ENCODE measurements at regions not wholly inside any gene's neighbourhood (a gene's known extent, or its start where the extent isn't known, plus 50 kb on each side); places are given as distances from the start of the nearest gene placed in this dataset.

DNA sequence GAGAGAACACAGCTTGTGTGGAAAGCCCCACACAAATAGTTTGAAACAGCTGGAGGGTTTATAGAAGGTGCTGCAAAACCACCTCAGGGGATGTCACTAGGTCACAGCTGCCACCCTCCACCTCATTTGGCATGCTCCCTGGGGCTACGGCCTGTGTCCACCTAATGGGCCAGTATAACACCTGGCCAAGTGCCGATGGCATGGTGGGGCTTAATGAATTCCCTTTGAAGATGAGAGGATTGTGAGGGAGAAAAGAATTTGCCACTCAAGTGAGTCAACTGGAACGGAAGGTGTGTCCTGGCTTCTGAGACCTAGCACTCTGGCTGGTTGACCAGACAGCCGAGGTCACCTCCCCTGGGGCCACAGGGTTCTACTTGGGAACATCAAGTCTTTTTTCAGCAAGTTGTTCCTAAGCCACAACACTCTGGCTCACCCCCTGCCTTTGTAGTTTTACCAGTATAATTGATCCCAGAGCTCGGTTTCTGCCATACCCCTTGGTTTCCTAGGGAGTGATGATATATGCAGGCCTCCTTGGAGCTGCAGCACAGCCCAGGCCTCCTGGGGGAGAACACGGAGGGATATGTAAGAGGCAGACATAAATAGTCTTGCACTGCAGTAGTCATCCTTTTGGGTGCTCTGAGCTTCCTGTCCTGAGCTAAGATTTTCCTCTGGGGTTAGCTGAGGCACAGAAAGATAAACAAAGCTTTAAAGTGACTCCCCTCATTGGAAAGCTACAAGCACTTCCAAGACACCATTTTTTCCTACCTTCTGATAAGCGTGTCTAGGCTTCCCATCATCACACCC lies 178.2 kb upstream of the LPP start:
- no peak overlapping the region for H3K4me3 ChIP-seq
- TF ChIP-seq, protein P1, sequence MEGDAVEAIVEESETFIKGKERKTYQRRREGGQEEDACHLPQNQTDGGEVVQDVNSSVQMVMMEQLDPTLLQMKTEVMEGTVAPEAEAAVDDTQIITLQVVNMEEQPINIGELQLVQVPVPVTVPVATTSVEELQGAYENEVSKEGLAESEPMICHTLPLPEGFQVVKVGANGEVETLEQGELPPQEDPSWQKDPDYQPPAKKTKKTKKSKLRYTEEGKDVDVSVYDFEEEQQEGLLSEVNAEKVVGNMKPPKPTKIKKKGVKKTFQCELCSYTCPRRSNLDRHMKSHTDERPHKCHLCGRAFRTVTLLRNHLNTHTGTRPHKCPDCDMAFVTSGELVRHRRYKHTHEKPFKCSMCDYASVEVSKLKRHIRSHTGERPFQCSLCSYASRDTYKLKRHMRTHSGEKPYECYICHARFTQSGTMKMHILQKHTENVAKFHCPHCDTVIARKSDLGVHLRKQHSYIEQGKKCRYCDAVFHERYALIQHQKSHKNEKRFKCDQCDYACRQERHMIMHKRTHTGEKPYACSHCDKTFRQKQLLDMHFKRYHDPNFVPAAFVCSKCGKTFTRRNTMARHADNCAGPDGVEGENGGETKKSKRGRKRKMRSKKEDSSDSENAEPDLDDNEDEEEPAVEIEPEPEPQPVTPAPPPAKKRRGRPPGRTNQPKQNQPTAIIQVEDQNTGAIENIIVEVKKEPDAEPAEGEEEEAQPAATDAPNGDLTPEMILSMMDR (IDR thresholded peaks at IDR 0.05): no peak
- TF ChIP-seq POLR2A (IDR thresholded peaks at IDR 0.05): no peak
- intact Hi-C loops (cut with DNase I; ENCODE audit: low total_unique reads): no loop called here
- no peaks in the 10 kb centered on the region for H3K9me3 ChIP-seq
- no peaks in the 10 kb centered on the region for H3K36me3 ChIP-seq (ENCODE audit: low read depth, missing control alignments)
- H3K27ac ChIP-seq: no peak overlapping the region
- H3K27me3 ChIP-seq: no peaks in the 10 kb centered on the region
- H3K4me1 ChIP-seq: no peaks in the 10 kb centered on the region
- 56 to 61% methylated on average over 7 of the region's 7 CpGs for WGBS, 2 donors
- DNase-seq: peak; percentile 29

DNA sequence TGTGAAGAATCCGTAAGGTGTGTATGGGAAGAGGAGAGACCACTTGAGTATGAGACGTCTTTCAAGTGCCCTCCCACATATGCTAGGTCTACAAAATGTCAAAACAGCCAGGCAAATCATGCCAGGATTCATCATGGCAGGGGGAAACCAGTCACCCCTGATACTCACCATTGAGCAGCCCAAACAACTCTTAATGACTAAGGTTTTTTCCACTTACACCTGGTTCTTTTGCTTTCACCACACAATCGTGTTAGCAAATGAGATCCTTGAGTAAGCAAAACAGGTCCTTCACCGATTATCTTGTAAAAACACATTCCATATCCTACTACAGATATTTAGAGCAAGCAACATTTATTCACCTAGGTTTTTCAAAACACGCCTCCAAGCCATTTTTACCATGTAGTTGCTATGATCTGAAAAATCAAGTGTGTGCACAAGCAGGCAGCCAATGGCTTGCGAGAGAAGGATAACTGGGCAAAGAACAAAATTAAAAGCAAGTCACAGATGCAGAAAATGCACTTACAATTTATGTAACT lies 177.5 kb upstream of the LPP start:
- H3K4me1 ChIP-seq: no peaks in the 10 kb centered on the region
- no peak for DNase-seq
- TF ChIP-seq, protein P1 (IDR thresholded peaks at IDR 0.05): no peak
- no peak for TF ChIP-seq POLR2A (IDR thresholded peaks at IDR 0.05)
- no peaks in the 10 kb centered on the region for H3K36me3 ChIP-seq (ENCODE audit: low read depth, missing control alignments)
- no peaks in the 10 kb centered on the region for H3K27me3 ChIP-seq
- no peaks in the 10 kb centered on the region for H3K9me3 ChIP-seq
- no peak overlapping the region for H3K27ac ChIP-seq
- no peak overlapping the region for H3K4me3 ChIP-seq
- intact Hi-C loops (cut with DNase I; ENCODE audit: low total_unique reads): no loop called here
- 86 to 88% methylated on average over 6 of the region's 6 CpGs for WGBS, 2 donors

DNA sequence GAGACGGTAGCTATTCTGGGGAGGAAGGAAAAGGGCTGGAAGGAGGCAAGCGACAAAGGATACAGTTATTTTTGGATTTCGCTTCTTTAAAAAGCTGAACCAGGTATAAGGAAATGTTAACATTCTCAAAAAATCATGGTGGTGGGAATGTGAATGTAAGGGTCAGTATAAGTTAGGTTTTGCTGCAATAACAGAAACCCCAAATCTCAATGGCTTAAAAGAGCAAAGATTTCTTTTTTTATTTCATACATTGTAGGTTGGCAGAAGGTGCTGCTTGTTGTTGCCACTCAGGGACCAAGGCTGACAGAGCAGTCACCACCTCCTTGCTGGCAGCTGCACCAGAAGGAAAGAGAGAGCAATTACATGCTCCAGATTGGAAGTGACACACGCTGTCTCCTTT lies 176.3 kb upstream of the LPP start:
- Histone ChIP-seq H3K4me3 (no peak overlapping the region), H3K9me3 (no peaks in the 10 kb centered on the region), H3K36me3 (ENCODE audit: low read depth, missing control alignments) (no peaks in the 10 kb centered on the region), H3K4me1 (no peaks in the 10 kb centered on the region), H3K27ac (no peak overlapping the region), H3K27me3 (no peaks in the 10 kb centered on the region)
- intact Hi-C loops (cut with DNase I; ENCODE audit: low total_unique reads): no loop called here
- DNase-seq: no peak
- TF ChIP-seq, protein P1 (IDR thresholded peaks at IDR 0.05): no peak
- no peak for TF ChIP-seq POLR2A (IDR thresholded peaks at IDR 0.05)
- 95 to 97% methylated on average over 4 of the region's 4 CpGs for WGBS, 2 donors

DNA sequence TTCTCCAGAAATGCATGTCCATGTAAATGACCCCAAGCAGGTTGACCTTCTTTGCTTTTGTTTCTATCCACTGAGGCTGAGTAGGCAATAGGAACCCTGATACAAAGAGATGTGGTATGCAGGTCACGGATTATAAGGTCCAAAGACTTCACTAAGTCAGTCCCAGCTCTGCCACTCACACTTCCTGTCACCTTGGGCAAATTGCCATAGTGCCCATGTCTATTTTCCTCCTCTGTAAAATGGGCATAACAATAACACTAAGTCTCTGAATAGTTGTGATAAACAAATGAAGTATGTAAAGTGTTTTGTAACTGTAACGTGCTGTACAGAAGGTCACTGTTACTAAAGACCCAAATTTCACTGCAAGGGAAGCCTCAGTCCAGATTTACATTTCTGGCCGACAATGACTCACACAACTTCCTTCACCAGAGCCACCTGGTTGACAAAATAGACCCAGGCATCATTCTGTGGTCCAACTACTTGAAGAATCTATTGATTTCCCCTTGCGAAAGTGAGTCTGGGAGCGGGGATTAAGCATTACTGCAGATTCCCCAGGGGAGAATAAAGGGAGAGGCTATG lies 175.4 kb upstream of the LPP start:
- Histone ChIP-seq H3K27me3 (no peaks in the 10 kb centered on the region), H3K4me3 (no peak overlapping the region), H3K9me3 (no peaks in the 10 kb centered on the region), H3K27ac (no peak overlapping the region), H3K4me1 (peaks cover 4% of the 10 kb centered on the region), H3K36me3 (ENCODE audit: low read depth, missing control alignments) (no peaks in the 10 kb centered on the region)
- WGBS, 2 donors: 90 to 94% methylated on average over 5 of the region's 5 CpGs
- no peak for DNase-seq
- TF ChIP-seq POLR2A (IDR thresholded peaks at IDR 0.05): no peak
- TF ChIP-seq, protein P1 (IDR thresholded peaks at IDR 0.05): no peak
- intact Hi-C loops (cut with DNase I; ENCODE audit: low total_unique reads): no loop called here
